Thyroid gland (tissue), 4 donors: ENCODE measurements at regions not wholly inside any gene's neighbourhood (a gene's known extent, or its start where the extent isn't known, plus 50 kb on each side); places are given as distances from the start of the nearest gene placed in this dataset.

Experiments used
- CTCF ChIP-seq, 6 experiments: fragments of 200-600 bp in 3 of 6; fragments of 450-650 bp in 3 of 6; sonication (generic) in 3 of 6; IDR thresholded peaks; one replicate each; pipeline ENCODE4 v1.5.1; 2016 to 2019; ENCODE audit warnings: antibody characterized with exemption in 6 of 6, mild to moderate bottlenecking in 2 of 6, inconsistent platforms in 1 of 6, moderate library complexity in 1 of 6
- POLR2A ChIP-seq, 2 donors: fragments of 450-650 bp; IDR thresholded peaks; one replicate each; pipeline ENCODE4 v1.6.1; 2017; ENCODE audit warnings: antibody characterized with exemption in 2 of 2, mild to moderate bottlenecking in 2 of 2, moderate library complexity in 1 of 2

GRCh38 chr11:21988477-21988876, 204.4 kb upstream of the ANO5 start:
- no peak for TF ChIP-seq POLR2A (IDR thresholded peaks at IDR 0.05)
- TF ChIP-seq CTCF (IDR thresholded peaks at IDR 0.05): peak in 3 of 6 experiments; percentile 37 to 53 (median 47)
